ENCODE measurements at regions not wholly inside any gene's neighbourhood (a gene's known extent, or its start where the extent isn't known, plus 50 kb on each side); places are given as distances from the start of the nearest gene placed in this dataset.

- no peaks in the 10 kb centered on the region for H3K27me3 Mint-ChIP-seq (ENCODE audit: unreplicated experiment)
- no peak for DNase-seq
- CTCF ChIA-PET, result no interaction called here
- H3K4me3 Mint-ChIP-seq (ENCODE audit: low read depth, unreplicated experiment), result no peak overlapping the region
- no peaks in the 10 kb centered on the region for H3K9me3 Mint-ChIP-seq (ENCODE audit: low read depth, unreplicated experiment)
- H3K36me3 Mint-ChIP-seq (ENCODE audit: insufficient read depth, unreplicated experiment), result no peaks in the 10 kb centered on the region
- no peaks in the 10 kb centered on the region for H3K4me1 Mint-ChIP-seq (ENCODE audit: low read depth, unreplicated experiment)
- no peak overlapping the region for H3K27ac Mint-ChIP-seq (ENCODE audit: unreplicated experiment)
- TF ChIP-seq, protein P1, sequence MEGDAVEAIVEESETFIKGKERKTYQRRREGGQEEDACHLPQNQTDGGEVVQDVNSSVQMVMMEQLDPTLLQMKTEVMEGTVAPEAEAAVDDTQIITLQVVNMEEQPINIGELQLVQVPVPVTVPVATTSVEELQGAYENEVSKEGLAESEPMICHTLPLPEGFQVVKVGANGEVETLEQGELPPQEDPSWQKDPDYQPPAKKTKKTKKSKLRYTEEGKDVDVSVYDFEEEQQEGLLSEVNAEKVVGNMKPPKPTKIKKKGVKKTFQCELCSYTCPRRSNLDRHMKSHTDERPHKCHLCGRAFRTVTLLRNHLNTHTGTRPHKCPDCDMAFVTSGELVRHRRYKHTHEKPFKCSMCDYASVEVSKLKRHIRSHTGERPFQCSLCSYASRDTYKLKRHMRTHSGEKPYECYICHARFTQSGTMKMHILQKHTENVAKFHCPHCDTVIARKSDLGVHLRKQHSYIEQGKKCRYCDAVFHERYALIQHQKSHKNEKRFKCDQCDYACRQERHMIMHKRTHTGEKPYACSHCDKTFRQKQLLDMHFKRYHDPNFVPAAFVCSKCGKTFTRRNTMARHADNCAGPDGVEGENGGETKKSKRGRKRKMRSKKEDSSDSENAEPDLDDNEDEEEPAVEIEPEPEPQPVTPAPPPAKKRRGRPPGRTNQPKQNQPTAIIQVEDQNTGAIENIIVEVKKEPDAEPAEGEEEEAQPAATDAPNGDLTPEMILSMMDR (IDR thresholded peaks at IDR 0.05; ENCODE audit: unreplicated experiment), result no peak
- BruUV-seq (replicated peaks), result no TSS peak
- intact Hi-C loops (cut with micrococcal nuclease; ENCODE audit: unreplicated experiment), result no loop called here
These were observed 50.7 kb downstream of the TAS2R16 start for GRCh38 chr7:122944682-122945303.

DNA sequence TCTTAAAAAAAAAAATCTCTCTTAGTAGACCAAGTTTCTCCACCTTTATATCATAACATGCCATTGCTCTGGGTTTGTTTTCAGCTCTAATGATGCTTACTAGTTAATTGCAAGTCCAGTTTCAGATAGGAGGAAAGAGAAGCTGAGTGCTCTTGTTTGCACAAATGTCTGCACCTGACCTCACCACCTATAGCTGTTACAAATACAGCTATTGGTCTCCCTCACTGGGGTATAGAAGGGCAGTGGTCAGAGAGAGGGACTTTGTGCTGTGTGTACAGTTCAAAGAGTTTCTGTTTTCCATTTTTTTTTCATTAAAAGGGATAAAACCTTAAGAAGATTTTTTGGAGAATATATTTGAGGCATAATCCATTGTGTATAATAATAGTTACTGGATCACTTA, 52.7 kb downstream of the TAS2R16 start:
- no peaks in the 10 kb centered on the region for H3K9me3 Mint-ChIP-seq (ENCODE audit: low read depth, unreplicated experiment)

GRCh38 chr7:122942059-122942458, 53.4 kb downstream of the TAS2R16 start:
- Mint-ChIP-seq H3K27me3 (ENCODE audit: unreplicated experiment) (no peaks in the 10 kb centered on the region), H3K4me1 (ENCODE audit: low read depth, unreplicated experiment) (no peaks in the 10 kb centered on the region), H3K9me3 (ENCODE audit: low read depth, unreplicated experiment) (no peaks in the 10 kb centered on the region), H3K36me3 (ENCODE audit: insufficient read depth, unreplicated experiment) (no peaks in the 10 kb centered on the region), H3K4me3 (ENCODE audit: low read depth, unreplicated experiment) (no peak overlapping the region), H3K27ac (ENCODE audit: unreplicated experiment) (no peak overlapping the region)
- CTCF ChIA-PET, result no interaction called here
- BruUV-seq (replicated peaks), result no TSS peak
- no peak for DNase-seq
- TF ChIP-seq, protein P1 (IDR thresholded peaks at IDR 0.05; ENCODE audit: unreplicated experiment), result no peak
- intact Hi-C loops (cut with micrococcal nuclease; ENCODE audit: unreplicated experiment), result no loop called here

More for the DNA sequence above, 52.7 kb downstream of the TAS2R16 start:
- BruUV-seq (replicated peaks), result no TSS peak
- CTCF ChIA-PET, result interaction anchor here (0.7 kb wide), 1 partner anchor 29 kb away, joined by 4 read pairs; no protein-coding TSS in a partner anchor
- no peak overlapping the region for H3K4me3 Mint-ChIP-seq (ENCODE audit: low read depth, unreplicated experiment)
- intact Hi-C loops (cut with micrococcal nuclease; ENCODE audit: unreplicated experiment), result no loop called here
- H3K4me1 Mint-ChIP-seq (ENCODE audit: low read depth, unreplicated experiment), result no peaks in the 10 kb centered on the region
- H3K36me3 Mint-ChIP-seq (ENCODE audit: insufficient read depth, unreplicated experiment), result no peaks in the 10 kb centered on the region
- TF ChIP-seq, protein P1 (IDR thresholded peaks at IDR 0.05; ENCODE audit: unreplicated experiment), result no peak
- no peaks in the 10 kb centered on the region for H3K27me3 Mint-ChIP-seq (ENCODE audit: unreplicated experiment)
- DNase-seq, result no peak
- H3K27ac Mint-ChIP-seq (ENCODE audit: unreplicated experiment), result no peak overlapping the region

All from Calu3 (cell line).